Endothelial cell of umbilical vein (primary cell): ENCODE measurements at regions not wholly inside any gene's neighbourhood (a gene's known extent, or its start where the extent isn't known, plus 50 kb on each side); places are given as distances from the start of the nearest gene placed in this dataset.

Experiments used
- BruUV-seq: library from RNA; stranded (reverse); fragments of 400-500 nt; replicated peaks from 2 replicates; lab custom pipeline; 2021; lab: Mats Ljungman, UMichigan
- CTCF ChIA-PET: fragments of 300-600, 350-600 bp; sonication (Branson Sonifier 250); formaldehyde crosslinking; loops from one replicate; lab custom pipeline; 2021; ENCODE audit warnings: antibody characterized with exemption, inconsistent platforms; lab: Charles Lee
- POLR2A ChIA-PET: fragments of 300-600, 350-600 bp; sonication (Branson Sonifier 250); formaldehyde crosslinking; loops from one replicate; lab custom pipeline; 2021; ENCODE audit warnings: antibody characterized with exemption, inconsistent platforms; lab: Charles Lee
- DNase-seq: peaks from one replicate; pipeline ENCODE4 v3.0.0-alpha.2; 2011; ENCODE audit warnings: low read depth, low spot score
- FAIRE-seq: peaks from 2 replicates; lab custom pipeline; 2011; peaks lifted over from hg19 to GRCh38; lab: Jason Lieb, UNC
- H2AFZ ChIP-seq: 2 replicates; pipeline ENCODE4 v1.6.0; 2012; ENCODE audit warnings: low read depth, low read length, control low read depth, inconsistent platforms
- H3K27ac ChIP-seq: 2 replicates; pipeline ENCODE4 v1.5.1; 2011; ENCODE audit warnings: low read depth, mild to moderate bottlenecking, control low read depth, low read length, moderate library complexity; ENCODE audit not compliant: insufficient read depth
- H3K27me3 ChIP-seq, 2 experiments: 2 replicates each; pipeline versions ENCODE4 v1.6.0 to v1.6.1; 2011; ENCODE audit warnings: low read length in 2 of 2, mixed read lengths in 1 of 2; ENCODE audit not compliant: control insufficient read depth in 2 of 2, insufficient read depth in 2 of 2
- H3K36me3 ChIP-seq, 2 experiments: 2 replicates in 1 of 2; 3 replicates in 1 of 2; pipeline ENCODE4 v1.5.1; 2011; ENCODE audit warnings: low read length in 2 of 2, mild to moderate bottlenecking in 1 of 2, moderate library complexity in 1 of 2; ENCODE audit not compliant: control insufficient read depth in 2 of 2, insufficient read depth in 2 of 2; ENCODE audit errors: extremely low read depth in 1 of 2
- H3K4me1 ChIP-seq: 3 replicates; pipeline ENCODE4 v1.5.1; 2011; ENCODE audit warnings: mild to moderate bottlenecking, low read length; ENCODE audit not compliant: control insufficient read depth, insufficient read depth; ENCODE audit errors: extremely low read depth
- H3K4me2 ChIP-seq: 2 replicates; pipeline ENCODE4 v1.6.1; 2011; ENCODE audit warnings: low read length, control low read depth, mixed read lengths; ENCODE audit not compliant: insufficient read depth
- H3K4me3 ChIP-seq, 3 experiments: fragments of 200-600 bp in 1 of 3; sonication (generic), shearing (Covaris generic) in 1 of 3; replicated peaks in 1 of 3; 2 replicates each; pipeline ENCODE4 v1.5.1; 2011 to 2016; ENCODE audit warnings: control low read depth in 3 of 3, low read length in 3 of 3, mild to moderate bottlenecking in 2 of 3, inconsistent platforms in 1 of 3, low read depth in 1 of 3, moderate library complexity in 1 of 3; ENCODE audit not compliant: insufficient read depth in 1 of 3
- H3K79me2 ChIP-seq: 2 replicates; pipeline ENCODE4 v1.6.0; 2012; ENCODE audit warnings: low read length, inconsistent platforms; ENCODE audit not compliant: control insufficient read depth, insufficient read depth
- H3K9ac ChIP-seq: replicated peaks from 2 replicates; pipeline ENCODE3; 2011; ENCODE audit warnings: low read length, control low read depth; ENCODE audit not compliant: insufficient read depth; ENCODE audit errors: extremely low read depth
- H3K9me1 ChIP-seq: replicated peaks from 3 replicates; pipeline ENCODE4 v1.6.0; 2011; ENCODE audit warnings: mild to moderate bottlenecking, low read length; ENCODE audit not compliant: control insufficient read depth, insufficient read depth; ENCODE audit errors: extremely low read depth
- H3K9me3 ChIP-seq: replicated peaks from 2 replicates; pipeline ENCODE4 v1.5.1; 2012; ENCODE audit warnings: low read length, inconsistent platforms; ENCODE audit not compliant: control insufficient read depth, insufficient read depth
- H4K20me1 ChIP-seq: replicated peaks from 2 replicates; pipeline ENCODE3; 2011; ENCODE audit warnings: mild to moderate bottlenecking, low read length; ENCODE audit not compliant: control insufficient read depth, insufficient read depth; ENCODE audit errors: extremely low read depth
- CTCF ChIP-seq, 2 donors: IDR thresholded peaks; 1 replicate in 1 of 2; 2 replicates in 1 of 2; pipeline ENCODE4 v1.5.1; 2011; ENCODE audit warnings: low read length in 2 of 2, mild to moderate bottlenecking in 2 of 2, moderate library complexity in 2 of 2, control low read depth in 1 of 2, inconsistent platforms in 1 of 2, low read depth in 1 of 2; ENCODE audit not compliant: insufficient read depth in 1 of 2; ENCODE audit errors: extremely low read depth in 1 of 2
- EZH2 ChIP-seq: IDR thresholded peaks from 2 replicates; pipeline ENCODE4 v1.6.1; 2012; ENCODE audit warnings: borderline replicate concordance, low read depth, mild to moderate bottlenecking, moderate library complexity, low read length, inconsistent platforms; ENCODE audit not compliant: severe bottlenecking
- FOS ChIP-seq: IDR thresholded peaks from 2 replicates; pipeline ENCODE4 v1.6.1; 2011; ENCODE audit warnings: mild to moderate bottlenecking, low read length, moderate library complexity, borderline replicate concordance; ENCODE audit not compliant: insufficient read depth
- GATA2 ChIP-seq: IDR thresholded peaks from 2 replicates; pipeline ENCODE4 v1.7.0; 2011; ENCODE audit warnings: low read depth, mild to moderate bottlenecking, moderate library complexity, mixed read lengths, low read length; ENCODE audit not compliant: insufficient read length, insufficient read depth
- JUN ChIP-seq: IDR thresholded peaks from 2 replicates; pipeline ENCODE4 v1.6.1; 2011; ENCODE audit warnings: borderline replicate concordance, low read depth; ENCODE audit not compliant: insufficient read length, insufficient read depth
- MAX ChIP-seq: IDR thresholded peaks from 2 replicates; pipeline ENCODE4 v1.6.1; 2011; ENCODE audit not compliant: insufficient read depth, insufficient read length
- MYC ChIP-seq: IDR thresholded peaks from one replicate; pipeline ENCODE4 v1.6.1; 2011; ENCODE audit warnings: mild to moderate bottlenecking, low read depth, low read length
- POLR2A ChIP-seq: IDR thresholded peaks from 2 replicates; pipeline ENCODE4 v1.6.1; 2012; ENCODE audit warnings: low read depth, mild to moderate bottlenecking, control low read depth, low read length
- POLR2AphosphoS5 ChIP-seq: IDR thresholded peaks from 2 replicates; pipeline ENCODE4 v1.6.1; 2012; ENCODE audit warnings: low read depth, mild to moderate bottlenecking, control low read depth, low read length, moderate library complexity; ENCODE audit not compliant: insufficient read depth
- dilution Hi-C: fragments of 300-500 bp; cut with MboI; formaldehyde crosslinking; loops from one replicate; pipeline ENCODE4 v1.15.0; 2019; ENCODE audit warnings: low sequenced_read_pairs; ENCODE audit not compliant: extremely low pct_ligation_motif_present
- intact Hi-C: fragments of 100-400 bp; cut with micrococcal nuclease; formaldehyde crosslinking; loops from one replicate; pipeline ENCODE4 v1.10.0; 2022

- no TSS peak for BruUV-seq
Measured at GRCh38 chr17:57195785-57196460, 60.4 kb upstream of the MSI2 start.

More at GRCh38 chr17:57195785-57196460, 60.4 kb upstream of the MSI2 start:
- Histone ChIP-seq H3K4me3 (no peak overlapping the region), H3K9me1 (no peaks in the 10 kb centered on the region), H3K9me3 (no peaks in the 10 kb centered on the region), H3K9ac (no peak overlapping the region), H3K79me2 (no peaks in the 10 kb centered on the region), H3K4me2 (no peak overlapping the region), H4K20me1 (no peaks in the 10 kb centered on the region), H2AFZ (no peak overlapping the region), H3K4me1 (no peaks in the 10 kb centered on the region), H3K27me3 (peaks cover 0 to 10% of the 10 kb centered on the region in 2 experiments), H3K36me3 (no peaks in the 10 kb centered on the region), H3K27ac (no peak overlapping the region)
- FAIRE-seq (no peak), DNase-seq (no peak)
- TF ChIP-seq POLR2AphosphoS5, result no peak
- TF ChIP-seq MYC, result no peak
- TF ChIP-seq CTCF (IDR thresholded peaks at IDR 0.05; ENCODE audit: extremely low read depth in 1 of 2, insufficient read depth in 1 of 2, low read depth in 1 of 2, low read length in 2 of 2), result no peak
- TF ChIP-seq JUN, result no peak
- no peak for TF ChIP-seq MAX
- no peak for TF ChIP-seq FOS
- no peak for TF ChIP-seq EZH2
- no peak for TF ChIP-seq POLR2A
- no peak for TF ChIP-seq GATA2
- POLR2A ChIA-PET, result no interaction called here
- CTCF ChIA-PET, result no interaction called here
- dilution Hi-C loops, result no loop called here
- intact Hi-C loops, result no loop called here
